ENCODE measurements at regions not wholly inside any gene's neighbourhood (a gene's known extent, or its start where the extent isn't known, plus 50 kb on each side); places are given as distances from the start of the nearest gene placed in this dataset.

GRCh38 chr5:1657161-1657741, 133.5 kb upstream of the LPCAT1 start:
- H3K9me3 ChIP-seq (replicated peaks) = no peaks in the 10 kb centered on the region
- H3K36me3 ChIP-seq = no peaks in the 10 kb centered on the region
- intact Hi-C loops (cut with micrococcal nuclease) = no loop called here
- H3K27me3 ChIP-seq (ENCODE audit: low read depth) = peaks cover 98% of the 10 kb centered on the region
- peaks cover 10% of the 10 kb centered on the region for H3K4me1 ChIP-seq
- TF ChIP-seq, protein P1, sequence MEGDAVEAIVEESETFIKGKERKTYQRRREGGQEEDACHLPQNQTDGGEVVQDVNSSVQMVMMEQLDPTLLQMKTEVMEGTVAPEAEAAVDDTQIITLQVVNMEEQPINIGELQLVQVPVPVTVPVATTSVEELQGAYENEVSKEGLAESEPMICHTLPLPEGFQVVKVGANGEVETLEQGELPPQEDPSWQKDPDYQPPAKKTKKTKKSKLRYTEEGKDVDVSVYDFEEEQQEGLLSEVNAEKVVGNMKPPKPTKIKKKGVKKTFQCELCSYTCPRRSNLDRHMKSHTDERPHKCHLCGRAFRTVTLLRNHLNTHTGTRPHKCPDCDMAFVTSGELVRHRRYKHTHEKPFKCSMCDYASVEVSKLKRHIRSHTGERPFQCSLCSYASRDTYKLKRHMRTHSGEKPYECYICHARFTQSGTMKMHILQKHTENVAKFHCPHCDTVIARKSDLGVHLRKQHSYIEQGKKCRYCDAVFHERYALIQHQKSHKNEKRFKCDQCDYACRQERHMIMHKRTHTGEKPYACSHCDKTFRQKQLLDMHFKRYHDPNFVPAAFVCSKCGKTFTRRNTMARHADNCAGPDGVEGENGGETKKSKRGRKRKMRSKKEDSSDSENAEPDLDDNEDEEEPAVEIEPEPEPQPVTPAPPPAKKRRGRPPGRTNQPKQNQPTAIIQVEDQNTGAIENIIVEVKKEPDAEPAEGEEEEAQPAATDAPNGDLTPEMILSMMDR (IDR thresholded peaks at IDR 0.05; ENCODE audit: borderline replicate concordance) = no peak
- no peak overlapping the region for H3K27ac ChIP-seq (replicated peaks)
- DNase-seq = peak; percentile 10
- no peak overlapping the region for H3K4me3 ChIP-seq

DNA sequence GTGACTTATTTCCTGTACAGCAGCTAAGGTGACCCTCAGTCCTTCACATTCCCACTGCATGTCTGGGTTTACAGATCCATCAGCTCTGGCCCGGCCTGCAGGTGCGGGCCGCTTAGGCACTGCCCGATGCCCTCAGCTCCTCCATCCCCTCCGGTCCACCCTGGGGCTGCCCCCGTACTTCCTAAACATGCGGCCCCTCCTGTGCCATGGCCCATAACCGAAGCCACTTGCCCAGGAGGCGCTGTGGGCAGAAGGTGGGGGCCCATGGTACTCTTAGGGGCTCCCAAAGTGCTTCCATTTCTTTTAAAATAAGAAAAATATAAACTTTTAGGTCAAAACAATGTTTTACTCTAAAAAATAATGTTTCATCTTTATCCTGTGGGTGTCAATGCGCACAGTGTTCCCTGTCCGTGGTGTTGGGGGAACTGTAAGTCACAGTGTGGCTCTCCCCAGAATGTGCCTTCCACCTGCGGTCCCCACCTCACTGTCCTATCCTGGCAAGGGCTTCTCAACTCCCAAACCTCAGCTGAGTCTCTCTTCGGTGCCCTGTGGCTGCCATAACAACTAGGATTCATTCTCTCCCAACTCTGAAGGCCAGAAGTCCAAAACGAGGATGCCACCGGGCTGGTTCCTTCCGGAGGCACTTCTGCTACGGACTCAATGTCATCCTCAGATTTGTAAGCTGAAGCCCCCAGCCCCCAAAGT, 132.7 kb upstream of the LPCAT1 start:
- intact Hi-C loops (cut with micrococcal nuclease) = no loop called here
- Histone ChIP-seq H3K36me3 (no peaks in the 10 kb centered on the region), H3K4me3 (no peak overlapping the region), H3K27me3 (ENCODE audit: low read depth) (peaks cover 95% of the 10 kb centered on the region), H3K9me3 (replicated peaks) (no peaks in the 10 kb centered on the region), H3K27ac (replicated peaks) (no peak overlapping the region), H3K4me1 (peaks cover 10% of the 10 kb centered on the region)
- TF ChIP-seq, protein P1 (IDR thresholded peaks at IDR 0.05; ENCODE audit: borderline replicate concordance) = no peak
- DNase-seq = peak; percentile 8

DNA sequence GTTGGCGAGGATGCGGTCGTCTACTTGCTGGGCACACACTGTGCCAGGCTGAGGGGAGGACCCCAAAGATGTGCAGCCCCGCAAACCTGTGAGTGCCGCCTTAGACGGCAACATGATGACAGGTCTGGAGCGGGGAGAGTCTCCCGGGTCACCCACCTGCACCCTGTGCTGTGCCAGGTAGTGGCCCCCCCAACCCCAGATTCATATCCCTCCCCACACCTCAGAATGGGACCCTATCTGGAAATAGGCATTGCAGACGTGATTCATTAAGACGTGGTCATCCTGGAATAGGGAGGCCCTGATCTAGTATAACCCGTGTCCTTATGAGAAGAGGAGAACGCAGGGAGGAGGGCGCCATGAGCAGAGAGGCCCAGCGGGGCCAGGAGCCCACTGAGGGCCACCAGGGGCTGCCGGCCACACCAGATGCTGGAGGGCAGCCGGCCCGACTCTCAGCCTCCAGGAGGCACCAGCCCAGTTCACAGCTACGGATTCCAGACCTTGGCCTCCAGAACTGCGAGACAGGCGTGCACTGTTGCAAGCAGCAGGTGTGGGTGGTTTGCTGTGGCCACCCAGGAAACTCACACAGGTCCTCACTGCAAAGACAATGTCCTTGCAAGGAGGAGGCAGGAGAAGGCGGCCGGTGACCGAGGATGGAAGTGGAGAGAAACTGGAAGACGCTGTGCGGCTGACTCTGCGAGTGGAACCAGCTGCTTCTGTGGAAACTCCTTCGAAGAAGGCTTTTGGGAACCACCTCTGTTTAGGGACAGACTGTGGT, 131.9 kb upstream of the LPCAT1 start:
- intact Hi-C loops (cut with micrococcal nuclease) = no loop called here
- H3K4me3 ChIP-seq = no peak overlapping the region
- H3K36me3 ChIP-seq = no peaks in the 10 kb centered on the region
- TF ChIP-seq, protein P1 (IDR thresholded peaks at IDR 0.05; ENCODE audit: borderline replicate concordance) = no peak
- no peak overlapping the region for H3K27ac ChIP-seq (replicated peaks)
- peak; percentile 3 for DNase-seq
- H3K9me3 ChIP-seq (replicated peaks) = no peaks in the 10 kb centered on the region
- H3K27me3 ChIP-seq (ENCODE audit: low read depth) = peaks cover 90% of the 10 kb centered on the region
- peaks cover 10% of the 10 kb centered on the region for H3K4me1 ChIP-seq

- TF ChIP-seq, protein P1 (IDR thresholded peaks at IDR 0.05; ENCODE audit: borderline replicate concordance) = no peak
- no peaks in the 10 kb centered on the region for H3K9me3 ChIP-seq (replicated peaks)
- peak; percentile 9 for DNase-seq
- H3K4me1 ChIP-seq = peaks cover 10% of the 10 kb centered on the region
- H3K4me3 ChIP-seq = no peak overlapping the region
- H3K27me3 ChIP-seq (ENCODE audit: low read depth) = peaks cover 90% of the 10 kb centered on the region
- no peak overlapping the region for H3K27ac ChIP-seq (replicated peaks)
- intact Hi-C loops (cut with micrococcal nuclease) = no loop called here
- H3K36me3 ChIP-seq = no peaks in the 10 kb centered on the region
Measured at GRCh38 chr5:1654786-1655495, 131.2 kb upstream of the LPCAT1 start.
